K562 (cell line): ENCODE measurements at regions not wholly inside any gene's neighbourhood (a gene's known extent, or its start where the extent isn't known, plus 50 kb on each side); places are given as distances from the start of the nearest gene placed in this dataset.

ENCODE experiments used
- CHD1 ChIP-seq: fragments of 200-600 bp; sonication (generic); IDR thresholded peaks from one replicate; pipeline ENCODE4 v1.6.1; 2012; ENCODE audit warnings: mild to moderate bottlenecking, moderate library complexity, low read length, inconsistent platforms
- E2F5 ChIP-seq: sonication (generic); formaldehyde crosslinking; IDR thresholded peaks from 2 replicates; pipeline ENCODE4 v1.8.0; 2022; ENCODE audit warnings: mild to moderate bottlenecking, missing genetic modification reagents
- GATA2 ChIP-seq: sonication (generic); formaldehyde crosslinking; IDR thresholded peaks from 2 replicates; pipeline ENCODE4 v1.4.0; 2020; ENCODE audit warnings: mild to moderate bottlenecking, missing genetic modification reagents
- RERE ChIP-seq: sonication (generic); formaldehyde crosslinking; IDR thresholded peaks from 2 replicates; pipeline ENCODE4 v1.8.0; 2023; ENCODE audit warnings: missing genetic modification reagents, mild to moderate bottlenecking, borderline replicate concordance
- SMAD4 ChIP-seq: fragments of 250-450 bp; sonication (Bioruptor Pico); conservative IDR thresholded peaks from 2 replicates; pipeline ENCODE4 v1.8.0; 2021; ENCODE audit warnings: inconsistent platforms, mild to moderate bottlenecking, moderate library complexity
- ZNF184 ChIP-seq: sonication (generic); formaldehyde crosslinking; IDR thresholded peaks from 2 replicates; pipeline ENCODE4 v1.5.0; 2020; ENCODE audit warnings: missing genetic modification reagents
- ZNF3 ChIP-seq: fragments of 250-450 bp; sonication (Bioruptor Pico); IDR thresholded peaks from 2 replicates; pipeline ENCODE4 v1.5.0; 2021; ENCODE audit warnings: mild to moderate bottlenecking, moderate library complexity
- ZNF75A ChIP-seq: fragments of 450-650 bp; formaldehyde crosslinking; IDR thresholded peaks from 2 replicates; pipeline ENCODE4 v1.4.0; 2020; ENCODE audit warnings: mild to moderate bottlenecking
- TF ChIP-seq, protein P1 (sequence below): fragments of 450-650 bp; IDR thresholded peaks from 2 replicates; pipeline ENCODE4 v1.6.1; 2016; ENCODE audit warnings: antibody characterized with exemption
- TF ChIP-seq, protein P2 (sequence below): IDR thresholded peaks from 3 replicates; pipeline ENCODE4 v1.6.1; 2011; ENCODE audit warnings: borderline replicate concordance, mild to moderate bottlenecking; ENCODE audit not compliant: insufficient read length, insufficient read depth

GRCh38 chr4:185872747-185873380 lies 60.9 kb upstream of the SORBS2 start (continued):
- TF ChIP-seq SMAD4 (CRISPR knock-in tag) (no peak), CHD1 (no peak), RERE (CRISPR knock-in tag) (no peak), E2F5 (CRISPR knock-in tag) (no peak), ZNF3 (CRISPR knock-in tag) (no peak), ZNF184 (CRISPR knock-in tag) (no peak), ZNF75A (CRISPR knock-in tag) (no peak), GATA2 (CRISPR knock-in tag) (no peak)
- TF ChIP-seq, protein P1, sequence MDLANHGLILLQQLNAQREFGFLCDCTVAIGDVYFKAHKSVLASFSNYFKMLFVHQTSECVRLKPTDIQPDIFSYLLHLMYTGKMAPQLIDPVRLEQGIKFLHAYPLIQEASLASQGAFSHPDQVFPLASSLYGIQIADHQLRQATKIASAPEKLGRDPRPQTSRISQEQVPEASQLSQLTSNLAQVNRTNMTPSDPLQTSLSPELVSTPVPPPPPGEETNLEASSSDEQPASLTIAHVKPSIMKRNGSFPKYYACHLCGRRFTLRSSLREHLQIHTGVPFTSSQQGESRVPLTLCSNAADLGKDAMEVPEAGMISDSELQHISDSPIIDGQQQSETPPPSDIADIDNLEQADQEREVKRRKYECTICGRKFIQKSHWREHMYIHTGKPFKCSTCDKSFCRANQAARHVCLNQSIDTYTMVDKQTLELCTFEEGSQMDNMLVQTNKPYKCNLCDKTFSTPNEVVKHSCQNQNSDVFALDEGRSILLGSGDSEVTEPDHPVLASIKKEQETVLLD = no peak
- TF ChIP-seq, protein P2, sequence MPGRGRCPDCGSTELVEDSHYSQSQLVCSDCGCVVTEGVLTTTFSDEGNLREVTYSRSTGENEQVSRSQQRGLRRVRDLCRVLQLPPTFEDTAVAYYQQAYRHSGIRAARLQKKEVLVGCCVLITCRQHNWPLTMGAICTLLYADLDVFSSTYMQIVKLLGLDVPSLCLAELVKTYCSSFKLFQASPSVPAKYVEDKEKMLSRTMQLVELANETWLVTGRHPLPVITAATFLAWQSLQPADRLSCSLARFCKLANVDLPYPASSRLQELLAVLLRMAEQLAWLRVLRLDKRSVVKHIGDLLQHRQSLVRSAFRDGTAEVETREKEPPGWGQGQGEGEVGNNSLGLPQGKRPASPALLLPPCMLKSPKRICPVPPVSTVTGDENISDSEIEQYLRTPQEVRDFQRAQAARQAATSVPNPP = no peak
- TF ChIP-seq, all 486 proteins: peak for 0
